Dermis microvascular lymphatic vessel endothelial cell (primary cell): ENCODE measurements at regions not wholly inside any gene's neighbourhood (a gene's known extent, or its start where the extent isn't known, plus 50 kb on each side); places are given as distances from the start of the nearest gene placed in this dataset.
A peak's percentile ranks its signal among the peaks of the same experiment; 100 is the strongest.

Source experiments
- DNase-seq, 2 donors: peaks; one replicate each; pipeline versions ENCODE4 v3.0.0 to v3.0.0-alpha.2; 2010; ENCODE audit warnings: low read depth in 2 of 2

- no peak for DNase-seq
These were observed 99.5 kb upstream of the GATA6 start for GRCh38 chr18:22069916-22070315.

- no peak for DNase-seq
These were observed 96.0 kb upstream of the GATA6 start for GRCh38 chr18:22073411-22073810.

GRCh38 chr18:22074282-22075070 lies 94.9 kb upstream of the GATA6 start:
- no peak for DNase-seq

GRCh38 chr18:22080035-22080434 lies 89.4 kb upstream of the GATA6 start:
- DNase-seq, result no peak

GRCh38 chr18:22082408-22082807 lies 87.0 kb upstream of the GATA6 start:
- DNase-seq, result no peak

- no peak for DNase-seq
These were observed 84.8 kb upstream of the GATA6 start for GRCh38 chr18:22084547-22084946.

GRCh38 chr18:22086973-22087372 lies 82.4 kb upstream of the GATA6 start:
- DNase-seq, result no peak

GRCh38 chr18:22088029-22088428 lies 81.4 kb upstream of the GATA6 start:
- no peak for DNase-seq

- DNase-seq, result no peak
These were observed 80.3 kb upstream of the GATA6 start for GRCh38 chr18:22088996-22089640.

GRCh38 chr18:22091341-22091740 lies 78.0 kb upstream of the GATA6 start:
- no peak for DNase-seq

- no peak for DNase-seq
These were observed 75.5 kb upstream of the GATA6 start for GRCh38 chr18:22093731-22094357.

GRCh38 chr18:22094358-22094734 lies 75.0 kb upstream of the GATA6 start:
- no peak for DNase-seq

GRCh38 chr18:22098563-22098989 lies 70.8 kb upstream of the GATA6 start:
- no peak for DNase-seq

- DNase-seq, result no peak
These were observed 69.5 kb upstream of the GATA6 start for GRCh38 chr18:22099925-22100324.

- no peak for DNase-seq
These were observed 67.7 kb upstream of the GATA6 start for GRCh38 chr18:22101731-22102130.

GRCh38 chr18:22102953-22103646 lies 66.3 kb upstream of the GATA6 start:
- peak in 1 of 2 donors; percentile 86 for DNase-seq

- no peak for DNase-seq
These were observed 65.8 kb upstream of the GATA6 start for GRCh38 chr18:22103647-22104031.

- DNase-seq, result no peak
These were observed 62.7 kb upstream of the GATA6 start for GRCh38 chr18:22106536-22107292.

GRCh38 chr18:22108674-22109073 lies 60.7 kb upstream of the GATA6 start:
- peak in 1 of 2 donors; percentile 10 for DNase-seq

- DNase-seq, result no peak
These were observed 59.9 kb upstream of the GATA6 start for GRCh38 chr18:22109535-22109934.

GRCh38 chr18:22110461-22110924 lies 58.9 kb upstream of the GATA6 start:
- DNase-seq, result no peak
